WTC11 (cell line): ENCODE measurements at regions not wholly inside any gene's neighbourhood (a gene's known extent, or its start where the extent isn't known, plus 50 kb on each side); places are given as distances from the start of the nearest gene placed in this dataset.

Experiments
- ATAC-seq: fragments of 200-7000 bp; cut with Tn5 transposase; 2 replicates; pipeline ENCODE4 v1.10.0; 2021; ENCODE audit warnings: mild to moderate bottlenecking, moderate library complexity
- CTCF ChIA-PET: fragments of 300-600 bp; sonication (Branson Sonifier 250); formaldehyde crosslinking; loops from one replicate; lab custom pipeline; 2021; ENCODE audit warnings: antibody characterized with exemption; lab: Charles Lee
- POLR2A ChIA-PET: fragments of 350-600 bp; sonication (Branson Sonifier 250); formaldehyde crosslinking; loops from one replicate; lab custom pipeline; 2021; ENCODE audit warnings: antibody characterized with exemption; lab: Charles Lee
- DNase-seq: peaks from one replicate; pipeline ENCODE4 v3.0.0; 2021; ENCODE audit warnings: low spot score
- H3K27ac Mint-ChIP-seq: 2 replicates; pipeline ENCODE4 v1.8.0; 2021; ENCODE audit warnings: mixed read lengths
- H3K27me3 Mint-ChIP-seq: 2 replicates; pipeline ENCODE4 v1.8.0; 2021; ENCODE audit warnings: low read depth, mild to moderate bottlenecking, moderate library complexity, mixed read lengths
- H3K36me3 Mint-ChIP-seq: 2 replicates; pipeline ENCODE4 v1.8.0; 2021; ENCODE audit warnings: mixed read lengths
- H3K4me1 Mint-ChIP-seq: 2 replicates; pipeline ENCODE4 v1.8.0; 2022; ENCODE audit warnings: mixed read lengths
- H3K4me3 Mint-ChIP-seq: 2 replicates; pipeline ENCODE4 v1.8.0; 2021; ENCODE audit warnings: mild to moderate bottlenecking, moderate library complexity, mixed read lengths
- H3K9me3 Mint-ChIP-seq: 2 replicates; pipeline ENCODE4 v1.8.0; 2021; ENCODE audit warnings: mixed read lengths
- FOXK1 ChIP-seq: sonication (generic); formaldehyde crosslinking; IDR thresholded peaks from 2 replicates; pipeline ENCODE4 v1.8.0; 2022; ENCODE audit warnings: mild to moderate bottlenecking, moderate library complexity, missing genetic modification reagents
- GRHL2 ChIP-seq: fragments of 250-450 bp; sonication (Bioruptor Pico); IDR thresholded peaks from 2 replicates; pipeline ENCODE4 v1.8.0; 2022; ENCODE audit warnings: mild to moderate bottlenecking, moderate library complexity; ENCODE audit not compliant: insufficient replicate concordance, severe bottlenecking
- MXD4 ChIP-seq: fragments of 250-450 bp; sonication (Bioruptor Pico); IDR thresholded peaks from 2 replicates; pipeline ENCODE4 v1.8.0; 2021; ENCODE audit warnings: mild to moderate bottlenecking, moderate library complexity, borderline replicate concordance
- PRRX2 ChIP-seq: fragments of 250-450 bp; sonication (Bioruptor Pico); IDR thresholded peaks from 2 replicates; pipeline ENCODE4 v1.8.0; 2021; ENCODE audit warnings: mild to moderate bottlenecking
- SP1 ChIP-seq: sonication (generic); formaldehyde crosslinking; conservative IDR thresholded peaks from 2 replicates; pipeline ENCODE4 v1.8.1; 2022; ENCODE audit warnings: missing genetic modification reagents
- TEAD1 ChIP-seq: sonication (generic); formaldehyde crosslinking; IDR thresholded peaks from 2 replicates; pipeline ENCODE4 v1.8.0; 2022; ENCODE audit warnings: mild to moderate bottlenecking, missing genetic modification reagents
- TP53 ChIP-seq: sonication (generic); formaldehyde crosslinking; IDR thresholded peaks from 2 replicates; pipeline ENCODE4 v1.8.1; 2023; ENCODE audit warnings: mild to moderate bottlenecking, missing genetic modification reagents
- ZNF396 ChIP-seq: fragments of 250-450 bp; sonication (Bioruptor Pico); IDR thresholded peaks from 2 replicates; pipeline ENCODE4 v1.8.0; 2021; ENCODE audit warnings: mild to moderate bottlenecking, moderate library complexity, borderline replicate concordance
- TF ChIP-seq, protein P1 (sequence below): sonication (generic); formaldehyde crosslinking; IDR thresholded peaks from 2 replicates; pipeline ENCODE4 v1.8.0; 2022; ENCODE audit warnings: mild to moderate bottlenecking, missing genetic modification reagents
- TF ChIP-seq, protein P2 (sequence below): sonication (generic); formaldehyde crosslinking; IDR thresholded peaks from 2 replicates; pipeline ENCODE4 v1.8.1; 2022; ENCODE audit warnings: low read depth, mild to moderate bottlenecking, moderate library complexity, missing genetic modification reagents, borderline replicate concordance
- TF ChIP-seq, protein P3 (sequence below): sonication (generic); formaldehyde crosslinking; conservative IDR thresholded peaks from 2 replicates; pipeline ENCODE4 v1.8.1; 2022; ENCODE audit warnings: mild to moderate bottlenecking, missing genetic modification reagents
- TF ChIP-seq, protein P4 (sequence below): fragments of 250-450 bp; sonication (Bioruptor Pico); IDR thresholded peaks from 2 replicates; pipeline ENCODE4 v1.9.0; 2021; ENCODE audit warnings: mild to moderate bottlenecking, borderline replicate concordance
- TF ChIP-seq, protein P5 (sequence below): sonication (generic); formaldehyde crosslinking; conservative IDR thresholded peaks from 2 replicates; pipeline ENCODE4 v1.8.1; 2023; ENCODE audit warnings: mild to moderate bottlenecking, low read depth, missing genetic modification reagents, moderate library complexity

DNA sequence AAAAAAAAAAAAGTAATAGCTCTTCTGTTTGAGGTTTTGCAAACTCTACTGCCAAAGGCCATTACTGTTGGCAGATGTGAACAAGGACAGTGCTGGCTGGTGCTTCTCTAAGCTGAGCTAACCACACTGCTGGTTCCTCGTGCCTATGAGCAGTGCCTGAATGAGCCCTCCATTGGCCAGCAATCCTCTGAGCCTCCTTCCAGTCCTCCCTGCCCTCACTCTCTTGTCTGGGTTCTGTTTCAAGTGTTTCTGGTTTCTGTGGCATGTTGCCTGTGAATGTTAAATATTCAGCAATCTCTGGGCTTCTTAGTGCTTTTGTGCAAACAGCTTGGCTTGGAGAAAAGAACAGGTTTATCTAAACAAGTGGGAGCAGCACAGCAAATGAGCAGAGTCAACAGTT, 161.3 kb upstream of the AUTS2 start:
- H3K27me3 Mint-ChIP-seq, result peaks cover 24% of the 10 kb centered on the region
- no peak for TF ChIP-seq FOXK1
- no peak for TF ChIP-seq SP1 (CRISPR knock-in tag)
- TF ChIP-seq, protein P1, sequence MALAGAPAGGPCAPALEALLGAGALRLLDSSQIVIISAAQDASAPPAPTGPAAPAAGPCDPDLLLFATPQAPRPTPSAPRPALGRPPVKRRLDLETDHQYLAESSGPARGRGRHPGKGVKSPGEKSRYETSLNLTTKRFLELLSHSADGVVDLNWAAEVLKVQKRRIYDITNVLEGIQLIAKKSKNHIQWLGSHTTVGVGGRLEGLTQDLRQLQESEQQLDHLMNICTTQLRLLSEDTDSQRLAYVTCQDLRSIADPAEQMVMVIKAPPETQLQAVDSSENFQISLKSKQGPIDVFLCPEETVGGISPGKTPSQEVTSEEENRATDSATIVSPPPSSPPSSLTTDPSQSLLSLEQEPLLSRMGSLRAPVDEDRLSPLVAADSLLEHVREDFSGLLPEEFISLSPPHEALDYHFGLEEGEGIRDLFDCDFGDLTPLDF (CRISPR knock-in tag), result no peak
- TF ChIP-seq TP53 (CRISPR knock-in tag), result no peak
- TF ChIP-seq, all 79 proteins: peak for 0
- DNase-seq (no peak), ATAC-seq (no peak)
- CTCF ChIA-PET, result no interaction called here
- no peaks in the 10 kb centered on the region for H3K36me3 Mint-ChIP-seq
- POLR2A ChIA-PET, result no interaction called here
- peaks cover 5% of the 10 kb centered on the region; the same call in 1 of the 2 replicates for H3K4me1 Mint-ChIP-seq
- H3K4me3 Mint-ChIP-seq, result no peak overlapping the region
- peaks cover 10% of the 10 kb centered on the region for H3K9me3 Mint-ChIP-seq
- H3K27ac Mint-ChIP-seq, result no peak overlapping the region

DNA sequence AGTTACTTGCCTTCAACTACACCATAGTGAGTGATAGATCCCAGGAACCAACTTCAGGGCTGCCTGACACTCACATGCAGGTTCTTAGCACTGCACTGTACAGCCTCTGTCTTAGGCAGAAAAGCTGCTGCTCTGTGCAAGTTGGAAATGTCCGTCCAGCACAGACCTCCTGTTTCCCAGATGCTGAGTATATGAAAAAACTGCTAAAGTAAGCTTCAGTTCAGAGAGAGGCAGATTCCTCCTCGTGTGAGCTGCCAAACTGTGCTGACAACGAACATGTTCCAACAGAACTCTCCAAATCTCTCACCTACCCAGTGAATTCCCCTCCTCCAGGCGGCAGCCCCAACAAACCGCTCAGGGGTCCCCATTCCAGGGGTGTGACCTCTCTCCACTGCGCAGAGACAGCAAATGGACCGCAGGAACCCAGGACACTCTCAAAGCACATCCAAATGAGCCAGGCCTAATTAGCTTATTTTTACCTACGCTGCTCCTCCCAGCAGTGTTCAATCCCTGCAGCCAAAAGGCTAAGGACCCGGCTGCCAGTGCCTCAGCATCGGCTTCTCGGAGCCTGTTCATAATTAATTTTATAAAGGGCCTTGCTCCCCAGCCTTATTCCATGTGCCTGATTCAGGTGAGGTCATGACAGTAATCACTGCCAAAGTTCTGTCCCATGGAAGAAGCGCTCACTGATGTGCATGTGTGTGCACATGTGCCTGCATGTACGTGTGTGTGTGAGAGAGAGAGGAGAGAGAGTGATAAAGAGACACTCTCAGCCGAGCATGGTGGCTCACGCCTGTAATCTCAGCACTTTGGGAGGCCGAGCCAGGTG, 159.5 kb upstream of the AUTS2 start:
- peaks cover 5% of the 10 kb centered on the region; the same call in 1 of the 2 replicates for H3K4me1 Mint-ChIP-seq
- H3K9me3 Mint-ChIP-seq, result peaks cover 10% of the 10 kb centered on the region
- DNase-seq (no peak), ATAC-seq (no peak)
- H3K27me3 Mint-ChIP-seq, result peaks cover 24% of the 10 kb centered on the region
- POLR2A ChIA-PET, result no interaction called here
- H3K36me3 Mint-ChIP-seq, result no peaks in the 10 kb centered on the region
- CTCF ChIA-PET, result no interaction called here
- TF ChIP-seq TP53 (CRISPR knock-in tag), result no peak
- H3K27ac Mint-ChIP-seq, result no peak overlapping the region; the same call in none of the 2 replicates
- no peak overlapping the region for H3K4me3 Mint-ChIP-seq

DNA sequence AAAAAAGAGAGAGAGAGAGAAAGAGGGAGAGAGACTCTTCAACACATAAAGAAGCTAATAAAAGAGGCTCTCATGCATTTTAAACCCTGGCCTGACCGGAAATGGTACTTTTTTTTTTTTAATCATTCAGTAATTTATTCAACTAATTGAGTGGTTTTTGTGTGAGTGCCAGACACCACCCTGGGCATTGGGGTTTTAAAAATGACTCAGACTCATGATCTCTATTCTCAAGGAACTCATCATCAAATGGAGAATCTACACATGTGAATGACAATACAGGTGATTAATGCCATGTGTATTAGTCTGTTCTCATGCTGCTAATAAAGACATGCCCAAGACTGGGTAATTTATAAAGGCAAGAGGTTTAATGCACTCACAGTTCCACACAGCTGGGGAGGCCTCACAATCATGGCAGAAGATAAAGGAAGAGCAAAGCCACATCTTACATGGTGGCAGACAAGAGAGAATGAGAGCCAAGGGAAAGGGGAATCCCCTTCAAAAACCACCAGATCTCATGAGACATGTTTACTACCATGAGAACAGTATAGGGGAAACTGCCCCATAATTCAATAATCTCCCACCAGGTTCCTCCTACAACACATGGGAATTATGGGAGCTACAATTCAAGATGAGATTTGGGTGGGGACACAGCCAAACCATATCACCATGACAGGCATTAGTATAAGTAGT, 158.5 kb upstream of the AUTS2 start:
- ChIA-PET CTCF (no interaction called here), POLR2A (interaction anchor here (0.6 kb wide), 1 partner anchor 328 kb away, joined by 3 read pairs; no protein-coding TSS in a partner anchor)
- Mint-ChIP-seq H3K9me3 (peaks cover 7% of the 10 kb centered on the region; the same call in 1 of the 2 replicates), H3K36me3 (no peaks in the 10 kb centered on the region), H3K4me1 (peaks cover 5% of the 10 kb centered on the region; the same call in 1 of the 2 replicates), H3K4me3 (no peak overlapping the region), H3K27ac (no peak overlapping the region), H3K27me3 (peaks cover 21% of the 10 kb centered on the region)
- ATAC-seq (no peak), DNase-seq (no peak)
- no peak for TF ChIP-seq ZNF396 (CRISPR knock-in tag)
- TF ChIP-seq, protein P2, sequence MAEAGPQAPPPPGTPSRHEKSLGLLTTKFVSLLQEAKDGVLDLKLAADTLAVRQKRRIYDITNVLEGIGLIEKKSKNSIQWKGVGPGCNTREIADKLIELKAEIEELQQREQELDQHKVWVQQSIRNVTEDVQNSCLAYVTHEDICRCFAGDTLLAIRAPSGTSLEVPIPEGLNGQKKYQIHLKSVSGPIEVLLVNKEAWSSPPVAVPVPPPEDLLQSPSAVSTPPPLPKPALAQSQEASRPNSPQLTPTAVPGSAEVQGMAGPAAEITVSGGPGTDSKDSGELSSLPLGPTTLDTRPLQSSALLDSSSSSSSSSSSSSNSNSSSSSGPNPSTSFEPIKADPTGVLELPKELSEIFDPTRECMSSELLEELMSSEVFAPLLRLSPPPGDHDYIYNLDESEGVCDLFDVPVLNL (CRISPR knock-in tag), result no peak
- TF ChIP-seq, protein P3, sequence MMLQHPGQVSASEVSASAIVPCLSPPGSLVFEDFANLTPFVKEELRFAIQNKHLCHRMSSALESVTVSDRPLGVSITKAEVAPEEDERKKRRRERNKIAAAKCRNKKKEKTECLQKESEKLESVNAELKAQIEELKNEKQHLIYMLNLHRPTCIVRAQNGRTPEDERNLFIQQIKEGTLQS (CRISPR knock-in tag), result no peak
- TF ChIP-seq TEAD1 (CRISPR knock-in tag), result no peak
- TF ChIP-seq, protein P4, sequence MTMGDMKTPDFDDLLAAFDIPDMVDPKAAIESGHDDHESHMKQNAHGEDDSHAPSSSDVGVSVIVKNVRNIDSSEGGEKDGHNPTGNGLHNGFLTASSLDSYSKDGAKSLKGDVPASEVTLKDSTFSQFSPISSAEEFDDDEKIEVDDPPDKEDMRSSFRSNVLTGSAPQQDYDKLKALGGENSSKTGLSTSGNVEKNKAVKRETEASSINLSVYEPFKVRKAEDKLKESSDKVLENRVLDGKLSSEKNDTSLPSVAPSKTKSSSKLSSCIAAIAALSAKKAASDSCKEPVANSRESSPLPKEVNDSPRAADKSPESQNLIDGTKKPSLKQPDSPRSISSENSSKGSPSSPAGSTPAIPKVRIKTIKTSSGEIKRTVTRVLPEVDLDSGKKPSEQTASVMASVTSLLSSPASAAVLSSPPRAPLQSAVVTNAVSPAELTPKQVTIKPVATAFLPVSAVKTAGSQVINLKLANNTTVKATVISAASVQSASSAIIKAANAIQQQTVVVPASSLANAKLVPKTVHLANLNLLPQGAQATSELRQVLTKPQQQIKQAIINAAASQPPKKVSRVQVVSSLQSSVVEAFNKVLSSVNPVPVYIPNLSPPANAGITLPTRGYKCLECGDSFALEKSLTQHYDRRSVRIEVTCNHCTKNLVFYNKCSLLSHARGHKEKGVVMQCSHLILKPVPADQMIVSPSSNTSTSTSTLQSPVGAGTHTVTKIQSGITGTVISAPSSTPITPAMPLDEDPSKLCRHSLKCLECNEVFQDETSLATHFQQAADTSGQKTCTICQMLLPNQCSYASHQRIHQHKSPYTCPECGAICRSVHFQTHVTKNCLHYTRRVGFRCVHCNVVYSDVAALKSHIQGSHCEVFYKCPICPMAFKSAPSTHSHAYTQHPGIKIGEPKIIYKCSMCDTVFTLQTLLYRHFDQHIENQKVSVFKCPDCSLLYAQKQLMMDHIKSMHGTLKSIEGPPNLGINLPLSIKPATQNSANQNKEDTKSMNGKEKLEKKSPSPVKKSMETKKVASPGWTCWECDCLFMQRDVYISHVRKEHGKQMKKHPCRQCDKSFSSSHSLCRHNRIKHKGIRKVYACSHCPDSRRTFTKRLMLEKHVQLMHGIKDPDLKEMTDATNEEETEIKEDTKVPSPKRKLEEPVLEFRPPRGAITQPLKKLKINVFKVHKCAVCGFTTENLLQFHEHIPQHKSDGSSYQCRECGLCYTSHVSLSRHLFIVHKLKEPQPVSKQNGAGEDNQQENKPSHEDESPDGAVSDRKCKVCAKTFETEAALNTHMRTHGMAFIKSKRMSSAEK (CRISPR knock-in tag), result no peak
- no peak for TF ChIP-seq PRRX2 (CRISPR knock-in tag)
- TF ChIP-seq, protein P1 (CRISPR knock-in tag), result no peak
- TF ChIP-seq, protein P5, sequence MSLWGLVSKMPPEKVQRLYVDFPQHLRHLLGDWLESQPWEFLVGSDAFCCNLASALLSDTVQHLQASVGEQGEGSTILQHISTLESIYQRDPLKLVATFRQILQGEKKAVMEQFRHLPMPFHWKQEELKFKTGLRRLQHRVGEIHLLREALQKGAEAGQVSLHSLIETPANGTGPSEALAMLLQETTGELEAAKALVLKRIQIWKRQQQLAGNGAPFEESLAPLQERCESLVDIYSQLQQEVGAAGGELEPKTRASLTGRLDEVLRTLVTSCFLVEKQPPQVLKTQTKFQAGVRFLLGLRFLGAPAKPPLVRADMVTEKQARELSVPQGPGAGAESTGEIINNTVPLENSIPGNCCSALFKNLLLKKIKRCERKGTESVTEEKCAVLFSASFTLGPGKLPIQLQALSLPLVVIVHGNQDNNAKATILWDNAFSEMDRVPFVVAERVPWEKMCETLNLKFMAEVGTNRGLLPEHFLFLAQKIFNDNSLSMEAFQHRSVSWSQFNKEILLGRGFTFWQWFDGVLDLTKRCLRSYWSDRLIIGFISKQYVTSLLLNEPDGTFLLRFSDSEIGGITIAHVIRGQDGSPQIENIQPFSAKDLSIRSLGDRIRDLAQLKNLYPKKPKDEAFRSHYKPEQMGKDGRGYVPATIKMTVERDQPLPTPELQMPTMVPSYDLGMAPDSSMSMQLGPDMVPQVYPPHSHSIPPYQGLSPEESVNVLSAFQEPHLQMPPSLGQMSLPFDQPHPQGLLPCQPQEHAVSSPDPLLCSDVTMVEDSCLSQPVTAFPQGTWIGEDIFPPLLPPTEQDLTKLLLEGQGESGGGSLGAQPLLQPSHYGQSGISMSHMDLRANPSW (CRISPR knock-in tag), result no peak
- TF ChIP-seq GRHL2, result no peak
- no peak for TF ChIP-seq TP53 (CRISPR knock-in tag)
- TF ChIP-seq FOXK1, result no peak
- no peak for TF ChIP-seq MXD4 (CRISPR knock-in tag)
